ENCODE measurements at regions not wholly inside any gene's neighbourhood (a gene's known extent, or its start where the extent isn't known, plus 50 kb on each side); places are given as distances from the start of the nearest gene placed in this dataset.
"Not testable (repeated sequence)": the region's sequence is repeated elsewhere in the genome, so short reads cannot be mapped to it uniquely, and the experiment has no call there.

DNA sequence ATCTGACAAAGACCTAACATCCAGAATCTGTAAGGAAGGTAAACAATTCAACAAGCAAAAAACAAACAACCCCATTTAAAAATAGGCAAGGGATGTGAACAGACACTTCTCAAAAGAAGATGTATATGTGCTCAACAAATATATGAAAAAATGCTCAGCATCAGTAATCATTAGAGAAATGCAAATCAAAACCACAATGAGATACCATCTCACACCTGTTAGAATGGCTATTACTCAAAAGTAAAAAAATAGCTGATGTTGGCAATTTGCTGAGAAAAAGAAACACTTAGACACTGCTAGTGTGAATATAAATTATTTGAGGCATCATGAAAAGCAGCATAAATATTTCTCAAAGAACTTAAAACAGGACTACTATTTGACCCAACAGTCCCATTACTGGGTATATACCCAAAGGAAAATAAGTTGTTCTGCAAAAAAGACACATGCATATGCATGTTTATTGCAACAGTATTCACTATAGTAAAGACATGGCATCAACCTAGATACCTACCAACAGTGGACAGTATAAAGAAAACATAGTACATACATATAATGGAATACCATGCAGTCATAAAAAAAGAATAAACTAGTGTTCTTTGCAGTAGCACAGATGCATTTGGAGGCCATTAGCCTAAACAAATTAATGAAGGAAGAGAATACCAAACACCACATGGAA, 980.1 kb downstream of the KCNMA1 start:
- DNase-seq = no peak

DNA sequence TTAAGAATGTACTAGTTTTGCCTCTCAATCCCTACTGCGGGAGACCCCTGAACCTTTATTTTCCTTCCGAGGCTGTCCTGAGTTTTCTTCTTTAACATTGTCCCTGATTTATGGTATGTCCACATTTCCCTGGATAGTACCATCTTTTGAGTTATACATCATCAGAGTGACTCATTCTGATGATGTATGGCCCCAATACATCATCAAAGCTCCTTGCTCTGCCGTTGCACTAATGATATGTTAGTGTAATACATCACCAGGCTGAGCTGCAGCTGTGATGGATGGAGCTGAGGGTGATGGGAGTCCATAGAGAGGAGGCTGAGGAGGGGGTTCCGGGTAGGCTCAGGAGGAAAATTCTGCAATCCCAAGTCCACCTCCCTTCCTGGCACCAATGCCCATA, 986.5 kb downstream of the KCNMA1 start:
- DNase-seq = no peak

DNA sequence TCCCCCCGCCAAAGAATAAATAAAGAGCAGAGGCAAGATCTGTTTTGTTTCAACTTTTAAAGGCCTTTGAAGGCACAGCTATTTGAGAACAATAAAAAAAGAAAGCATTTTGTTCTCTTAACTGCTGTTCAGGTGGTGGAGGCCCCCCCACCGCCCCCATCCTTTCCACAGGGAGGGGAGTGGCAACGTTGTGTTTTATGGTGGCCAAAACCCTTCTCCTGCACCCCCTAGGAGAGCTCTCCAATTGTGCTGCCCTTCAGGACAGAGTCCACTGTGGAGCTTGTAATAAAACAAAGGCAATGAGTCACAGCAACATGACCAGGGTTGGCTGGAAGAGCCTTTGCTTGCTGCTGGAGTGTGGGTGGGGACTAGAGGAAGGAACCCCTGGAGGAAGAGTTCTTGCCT, 987.9 kb downstream of the KCNMA1 start:
- DNase-seq = peak; percentile 62 to 85 (median 82)

DNA sequence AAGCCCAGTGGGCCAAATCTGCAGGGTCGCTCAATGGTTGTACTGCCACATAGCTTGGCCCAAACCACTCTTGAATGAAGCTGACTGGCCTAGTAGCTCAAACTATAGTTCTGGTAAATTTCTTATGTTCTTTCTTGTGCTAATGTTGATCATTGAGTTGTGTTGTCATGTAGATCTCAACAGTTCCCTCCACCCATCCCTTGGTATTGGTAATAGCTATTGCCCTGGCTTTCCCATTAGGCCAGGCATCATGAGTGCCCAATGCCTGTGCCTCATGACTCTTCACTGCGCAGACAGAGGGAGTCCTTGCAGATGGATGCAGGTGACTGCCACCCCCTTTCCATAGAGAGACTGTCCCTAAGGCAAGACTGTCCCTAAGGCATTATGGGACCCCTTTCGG, 988.4 kb downstream of the KCNMA1 start:
- DNase-seq = no peak

DNA sequence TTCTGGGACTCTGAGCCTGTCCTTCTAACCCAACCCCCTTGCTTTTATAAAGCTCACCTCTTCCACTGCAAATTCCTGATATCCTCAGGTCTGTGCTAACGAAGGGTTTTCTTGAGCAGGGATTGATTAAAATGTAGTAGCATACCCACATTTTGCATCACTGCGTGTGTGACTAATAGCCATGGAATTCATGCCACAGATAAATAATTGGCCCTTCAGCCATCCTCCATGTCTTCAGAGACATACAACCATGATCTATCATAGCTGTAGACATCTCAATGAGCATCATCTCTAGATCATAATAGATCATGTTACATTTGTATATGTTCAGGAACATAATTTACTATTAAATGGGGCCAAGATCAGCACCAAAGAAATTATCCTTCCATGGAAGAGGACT, 990.3 kb downstream of the KCNMA1 start:
- no peak for DNase-seq

DNA sequence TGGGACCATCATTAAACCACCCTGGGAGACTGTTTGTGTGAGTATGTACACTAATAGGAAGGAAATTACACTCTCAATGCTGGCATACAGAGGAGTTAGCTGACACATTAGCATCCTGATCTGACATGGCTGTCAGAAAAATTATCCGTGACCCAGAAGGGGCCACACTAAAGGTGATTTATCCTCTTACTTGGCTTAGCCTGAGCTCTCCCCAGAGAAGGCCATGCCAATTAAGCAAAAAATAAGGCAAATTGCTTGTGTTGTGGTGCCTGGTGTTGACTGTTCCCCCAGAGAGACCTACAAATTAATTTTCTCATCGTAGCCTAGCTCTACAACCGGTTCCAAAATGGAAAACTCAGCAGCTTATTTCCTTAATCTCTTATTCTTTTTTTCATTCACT, 992.3 kb downstream of the KCNMA1 start:
- DNase-seq = no peak

- no peak for DNase-seq
These were observed 993.1 kb downstream of the KCNMA1 start for GRCh38 chr10:76644476-76644875.

DNA sequence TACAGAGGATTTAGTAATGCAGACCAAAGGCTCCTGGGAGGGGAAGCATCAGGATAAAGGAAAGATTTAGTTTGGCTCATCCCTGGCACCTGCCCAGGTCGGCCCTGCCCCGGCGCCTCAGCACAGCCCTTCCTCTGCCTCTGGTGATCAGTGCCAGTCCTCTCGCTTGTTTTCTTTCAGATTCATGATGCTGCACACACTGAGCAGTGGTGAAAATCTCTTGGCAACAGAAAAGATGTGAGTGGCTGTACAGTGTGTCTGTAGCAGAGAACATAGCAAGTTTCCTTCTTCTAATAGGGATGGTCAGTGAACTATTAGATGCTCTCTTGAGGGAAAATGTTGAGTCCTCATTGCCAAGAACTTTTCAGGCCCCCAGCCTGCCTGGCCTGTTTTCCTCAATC, 994.1 kb downstream of the KCNMA1 start:
- DNase-seq = no peak

GRCh38 chr10:76642358-76642757, 995.2 kb downstream of the KCNMA1 start:
- no peak for DNase-seq

- DNase-seq = no peak
These were observed 996.4 kb downstream of the KCNMA1 start for GRCh38 chr10:76641215-76641614.

DNA sequence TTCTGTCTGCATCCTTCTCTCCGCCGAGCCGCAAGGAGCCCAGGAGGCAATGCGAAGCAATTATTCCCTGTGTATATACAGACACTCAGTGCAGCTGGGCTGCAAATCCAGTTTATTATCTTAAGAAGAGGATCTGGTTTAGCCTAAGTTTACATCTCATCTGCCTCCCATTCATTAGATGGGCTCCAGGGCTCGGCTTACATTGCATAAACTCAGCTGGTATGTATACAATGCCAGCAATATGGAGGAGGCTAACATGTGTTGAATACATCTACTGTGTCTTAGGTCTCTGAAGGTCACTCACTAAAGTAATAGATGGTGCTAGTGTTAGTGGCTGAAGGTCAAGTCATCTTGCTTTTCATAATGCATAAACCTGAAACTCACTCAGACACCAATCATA, 996.8 kb downstream of the KCNMA1 start:
- no peak for DNase-seq

GRCh38 chr10:76632767-76633051, 1004.9 kb downstream of the KCNMA1 start:
- DNase-seq = peak in 2 of 4 experiments; percentile 27 to 37

DNA sequence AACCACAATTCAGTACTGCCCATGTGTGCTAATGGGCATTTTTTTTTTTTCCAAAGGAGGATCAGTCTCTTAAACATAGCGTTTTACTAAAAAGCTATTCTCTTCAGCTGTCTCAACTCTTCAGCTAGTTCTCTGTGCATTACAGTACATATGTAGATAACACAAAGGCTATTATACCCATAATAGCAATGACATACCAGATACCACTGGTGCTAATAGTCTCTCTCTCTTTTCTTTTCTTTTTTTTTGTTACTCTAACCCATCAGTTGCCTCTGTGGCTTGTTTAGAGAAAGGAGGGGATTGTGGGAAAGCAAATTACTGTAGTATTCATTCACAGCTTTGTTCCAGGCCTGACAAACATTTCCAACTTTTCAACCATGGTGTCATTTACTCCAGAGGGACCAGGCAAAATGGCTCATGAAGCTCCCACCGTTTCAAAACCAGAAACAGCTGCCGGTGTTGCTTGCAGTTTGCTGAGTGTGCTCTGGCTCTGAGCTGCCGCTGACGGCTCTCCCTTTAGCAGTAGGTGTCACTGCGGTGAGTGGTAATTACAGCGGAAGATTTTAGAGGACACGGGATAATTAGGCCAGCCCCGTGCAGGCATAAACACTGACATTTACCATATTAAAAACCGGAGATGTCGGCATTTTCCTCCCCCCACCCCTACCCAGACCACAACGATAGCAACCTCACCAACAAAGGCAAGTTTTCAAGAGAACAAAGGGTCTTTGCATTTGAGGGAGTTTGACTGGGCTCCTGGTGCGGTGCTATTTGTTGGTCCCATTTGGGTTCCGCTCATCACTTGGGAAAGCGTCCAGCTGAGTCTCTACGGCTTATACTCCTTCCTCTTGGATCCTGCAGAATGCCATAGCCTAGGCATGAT, 1005.5 kb downstream of the KCNMA1 start:
- no peak for DNase-seq

DNA sequence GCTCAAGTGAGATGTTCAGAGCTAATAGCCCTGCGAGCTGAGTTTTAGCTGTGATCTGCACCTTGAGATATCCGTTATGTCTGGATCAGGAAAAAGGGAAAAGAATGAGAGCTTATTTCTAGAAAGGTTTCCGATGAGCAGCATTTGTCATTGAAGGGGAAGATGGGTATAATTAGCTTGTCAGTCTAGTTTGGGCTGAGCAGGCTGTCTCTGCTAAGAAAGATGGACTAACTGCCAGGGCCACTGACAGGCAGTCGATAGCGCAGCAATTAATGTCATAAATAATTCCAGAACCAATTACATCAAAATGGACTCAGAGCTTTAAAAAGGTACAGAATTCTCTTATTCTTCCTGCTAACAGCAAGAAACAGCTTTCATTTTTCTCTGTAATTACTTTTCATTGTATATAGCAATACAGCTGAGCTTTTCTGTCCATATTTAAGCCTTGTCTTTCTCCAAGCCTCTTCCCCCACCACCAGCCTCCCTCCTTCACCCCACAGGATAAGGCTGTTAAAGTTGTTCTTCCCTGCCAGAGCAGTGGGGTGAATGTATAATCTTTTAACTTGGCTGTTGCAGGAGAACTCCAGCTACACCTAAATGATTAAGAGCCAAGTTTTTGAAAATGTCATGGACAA, 1006.5 kb downstream of the KCNMA1 start:
- no peak for DNase-seq

DNA sequence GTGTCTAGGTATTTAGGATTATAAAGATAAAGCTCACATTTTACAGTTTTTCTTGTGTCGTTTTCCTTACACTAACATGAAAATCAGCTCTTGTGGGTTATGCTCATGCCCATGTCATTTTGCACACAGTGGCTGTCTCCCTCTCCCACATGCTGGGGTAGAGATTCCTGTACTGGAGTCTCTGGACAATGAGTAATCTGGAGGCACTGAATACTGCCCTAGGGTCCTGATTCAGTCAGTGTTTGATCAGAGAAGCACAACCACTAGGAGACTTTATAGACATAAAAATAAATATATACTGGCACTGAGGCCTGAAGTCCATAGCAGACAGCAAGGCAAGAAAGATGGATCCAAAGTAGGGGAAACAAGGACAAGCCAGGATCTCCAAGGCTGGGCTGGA, 1008.8 kb downstream of the KCNMA1 start:
- DNase-seq = no peak

- no peak for DNase-seq
These were observed 1011.2 kb downstream of the KCNMA1 start for GRCh38 chr10:76626386-76626785.

DNA sequence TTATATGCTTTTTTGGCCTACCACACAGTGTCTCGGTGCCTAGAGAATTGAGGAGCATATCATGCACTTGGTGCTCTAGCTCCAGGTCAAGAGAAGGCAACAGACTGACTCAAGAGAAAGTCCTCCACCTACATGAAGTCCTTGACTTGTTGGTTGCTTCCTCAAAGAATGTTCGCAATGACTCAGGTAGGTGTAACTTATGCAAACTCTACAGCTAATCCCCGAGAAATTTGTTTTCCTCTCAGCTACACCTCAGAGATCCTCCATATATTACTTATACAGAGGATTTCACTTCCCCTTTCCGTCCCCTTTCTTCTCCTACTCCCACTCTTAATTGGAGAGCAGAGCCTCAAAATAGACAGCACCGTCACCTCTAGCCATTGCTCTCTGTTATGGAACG, 1013.1 kb downstream of the KCNMA1 start:
- DNase-seq = peak; percentile 8 to 55 (median 46)

DNA sequence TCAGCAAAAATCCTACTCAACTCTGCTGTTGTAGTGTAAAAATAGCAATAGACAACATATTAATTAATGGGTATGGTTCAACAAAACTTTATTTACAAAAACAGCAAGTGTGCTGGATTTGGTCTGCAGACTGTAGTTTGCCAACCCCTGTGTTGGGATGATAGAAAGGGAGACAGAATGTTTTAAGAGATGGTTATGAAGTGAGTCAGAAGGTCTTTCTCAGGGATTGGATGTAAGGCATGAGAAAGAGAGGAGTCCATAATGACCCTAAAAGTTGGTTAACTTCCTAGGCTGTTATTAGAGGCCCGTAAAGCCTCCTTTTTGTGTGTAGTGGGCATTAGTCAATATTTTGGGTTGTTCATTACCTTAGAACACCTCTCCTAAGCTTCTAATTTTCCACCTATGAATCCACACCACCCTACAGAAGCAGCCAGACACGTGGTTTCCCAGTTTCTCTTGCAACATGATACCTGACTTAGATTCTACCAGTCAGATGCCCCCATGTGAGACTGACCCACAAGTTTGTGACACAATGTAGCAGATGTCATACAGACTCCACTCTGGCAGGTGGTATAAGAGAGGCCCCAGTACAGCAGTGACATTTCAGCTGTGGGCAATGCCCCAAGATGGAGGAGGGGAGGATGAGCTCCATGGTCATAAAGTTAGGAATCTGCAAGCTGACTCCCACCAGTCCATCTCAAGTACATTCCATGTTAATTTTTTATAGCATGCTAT, 1015.6 kb downstream of the KCNMA1 start:
- DNase-seq = no peak

DNA sequence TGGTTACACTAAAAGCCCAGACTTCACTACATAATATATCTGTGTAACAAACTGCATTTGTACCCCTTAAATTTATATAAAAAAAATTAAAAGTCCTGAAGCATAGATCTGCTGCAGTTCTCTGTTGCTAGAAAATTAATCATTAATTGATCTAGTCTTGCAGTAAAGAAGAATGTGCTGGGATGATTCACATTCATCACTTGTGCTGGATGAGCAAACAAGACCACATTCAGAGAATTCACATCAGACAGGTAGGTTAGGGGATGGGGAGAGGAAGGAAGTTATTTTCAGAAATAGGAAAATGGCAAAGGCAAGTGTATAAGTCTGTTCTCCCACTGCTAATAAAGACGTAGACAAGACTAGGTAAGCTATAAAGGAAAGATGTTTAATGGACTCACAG, 1019.0 kb downstream of the KCNMA1 start:
- no peak for DNase-seq

DNA sequence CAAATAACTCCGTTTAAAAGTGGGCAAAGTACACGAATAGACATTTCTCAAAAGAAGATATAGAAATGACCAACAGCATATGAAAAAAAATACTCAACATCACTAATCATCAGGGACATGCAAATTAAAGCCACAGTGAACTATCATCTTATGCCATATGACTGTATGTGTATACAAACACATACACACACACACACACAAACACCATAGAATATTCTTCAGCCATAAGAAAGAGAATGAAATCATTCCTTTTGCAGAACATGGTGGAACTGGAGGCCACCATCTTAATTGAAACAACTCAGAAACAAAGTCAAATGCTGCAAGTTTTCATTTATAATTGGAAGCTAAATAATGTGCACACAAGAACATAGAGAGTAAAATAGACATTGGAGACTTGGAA, 1019.4 kb downstream of the KCNMA1 start:
- DNase-seq = no peak

GRCh38 chr10:76616666-76617065, 1020.9 kb downstream of the KCNMA1 start:
- DNase-seq = not testable (repeated sequence)

- no peak for DNase-seq
These were observed 1022.6 kb downstream of the KCNMA1 start for GRCh38 chr10:76615049-76615448.

Measured in suppressor macrophage (primary cell).